Esophagus squamous epithelium (tissue), 5 donors: ENCODE measurements at regions not wholly inside any gene's neighbourhood (a gene's known extent, or its start where the extent isn't known, plus 50 kb on each side); places are given as distances from the start of the nearest gene placed in this dataset.

Source experiments
- DNase-seq: peaks from one replicate; lab custom pipeline; 2025; lab: John Stamatoyannopoulos, UW
- H3K27ac ChIP-seq, 4 donors: fragments of 200-600 bp; sonication (generic); one replicate each; pipeline ENCODE4 v1.5.1; 2016 to 2019; ENCODE audit warnings: mild to moderate bottlenecking in 1 of 4
- H3K27me3 ChIP-seq, 4 donors: fragments of 200-600 bp; sonication (generic); 1 replicate in 3 of 4; 2 replicates in 1 of 4; pipeline versions ENCODE4 v1.5.1 to v1.6.0; 2017 to 2021; ENCODE audit warnings: antibody characterized with exemption in 1 of 4
- H3K36me3 ChIP-seq, 3 donors: fragments of 200-600 bp; sonication (generic); one replicate each; pipeline ENCODE4 v1.5.1; 2016 to 2019
- H3K4me1 ChIP-seq, 3 donors: fragments of 200-600 bp; sonication (generic); one replicate each; pipeline ENCODE4 v1.5.1; 2017 to 2019
- H3K4me3 ChIP-seq, 4 donors: fragments of 200-600 bp; sonication (generic); 1 replicate in 3 of 4; 2 replicates in 1 of 4; pipeline ENCODE4 v1.5.1; 2016 to 2019; ENCODE audit warnings: mild to moderate bottlenecking in 2 of 4, moderate library complexity in 1 of 4
- H3K9me3 ChIP-seq, 3 donors: fragments of 200-600 bp; sonication (generic); one replicate each; pipeline ENCODE4 v1.5.1; 2016 to 2019
- POLR2A ChIP-seq, 4 donors: fragments of 450-650 bp; IDR thresholded peaks; one replicate each; pipeline ENCODE4 v1.6.1; 2017; ENCODE audit warnings: antibody characterized with exemption in 4 of 4, mild to moderate bottlenecking in 4 of 4, moderate library complexity in 3 of 4
- WGBS, 2 donors: methylation state at CpG; one replicate each; pipeline ENCODE4 v1.1.5; 2018; 5-methylcytosine and 5-hydroxymethylcytosine counted together
- intact Hi-C: fragments of 100-400 bp; cut with DNase I; formaldehyde crosslinking; loops from one replicate; pipeline ENCODE4 v1.15.0; 2022
- TF ChIP-seq, protein P1 (sequence below), 6 experiments: fragments of 450-650 bp in 4 of 6; fragments of 200-600 bp in 2 of 6; sonication (generic) in 2 of 6; IDR thresholded peaks; one replicate each; pipeline ENCODE4 v1.5.1; 2016 to 2019; ENCODE audit warnings: antibody characterized with exemption in 6 of 6, mild to moderate bottlenecking in 4 of 6, moderate library complexity in 4 of 6
- donor health status: DM: yes; HTN: yes; CAD: no.

DNA sequence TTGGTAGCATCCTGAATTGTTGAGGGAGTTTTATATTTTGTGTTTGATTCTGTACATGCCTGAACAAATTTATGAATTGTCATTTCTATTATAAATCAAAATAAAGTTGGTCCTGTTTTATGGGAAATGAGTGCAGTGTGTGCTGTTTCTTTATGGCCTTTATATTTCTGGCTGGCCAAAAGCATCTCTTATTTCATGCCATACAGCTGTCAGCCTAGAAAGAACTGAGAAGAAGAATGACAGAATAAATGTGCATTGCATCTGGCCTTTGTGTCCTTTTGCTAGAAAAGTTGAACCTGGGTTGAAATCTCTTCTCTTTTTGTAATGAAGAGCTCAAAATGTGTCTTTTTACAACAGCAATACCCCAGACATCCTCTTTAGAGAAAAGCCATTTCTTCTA lies 474.7 kb upstream of the LRATD1 start:
- intact Hi-C loops = no loop called here
- Histone ChIP-seq H3K36me3 (no peaks in the 10 kb centered on the region), H3K9me3 (no peaks in the 10 kb centered on the region), H3K27ac (no peak overlapping the region), H3K4me1 (no peaks in the 10 kb centered on the region), H3K27me3 (no peaks in the 10 kb centered on the region), H3K4me3 (no peak overlapping the region)
- TF ChIP-seq, protein P1, sequence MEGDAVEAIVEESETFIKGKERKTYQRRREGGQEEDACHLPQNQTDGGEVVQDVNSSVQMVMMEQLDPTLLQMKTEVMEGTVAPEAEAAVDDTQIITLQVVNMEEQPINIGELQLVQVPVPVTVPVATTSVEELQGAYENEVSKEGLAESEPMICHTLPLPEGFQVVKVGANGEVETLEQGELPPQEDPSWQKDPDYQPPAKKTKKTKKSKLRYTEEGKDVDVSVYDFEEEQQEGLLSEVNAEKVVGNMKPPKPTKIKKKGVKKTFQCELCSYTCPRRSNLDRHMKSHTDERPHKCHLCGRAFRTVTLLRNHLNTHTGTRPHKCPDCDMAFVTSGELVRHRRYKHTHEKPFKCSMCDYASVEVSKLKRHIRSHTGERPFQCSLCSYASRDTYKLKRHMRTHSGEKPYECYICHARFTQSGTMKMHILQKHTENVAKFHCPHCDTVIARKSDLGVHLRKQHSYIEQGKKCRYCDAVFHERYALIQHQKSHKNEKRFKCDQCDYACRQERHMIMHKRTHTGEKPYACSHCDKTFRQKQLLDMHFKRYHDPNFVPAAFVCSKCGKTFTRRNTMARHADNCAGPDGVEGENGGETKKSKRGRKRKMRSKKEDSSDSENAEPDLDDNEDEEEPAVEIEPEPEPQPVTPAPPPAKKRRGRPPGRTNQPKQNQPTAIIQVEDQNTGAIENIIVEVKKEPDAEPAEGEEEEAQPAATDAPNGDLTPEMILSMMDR (IDR thresholded peaks at IDR 0.05) = no peak
- TF ChIP-seq POLR2A (IDR thresholded peaks at IDR 0.05) = no peak
- DNase-seq = no peak

DNA sequence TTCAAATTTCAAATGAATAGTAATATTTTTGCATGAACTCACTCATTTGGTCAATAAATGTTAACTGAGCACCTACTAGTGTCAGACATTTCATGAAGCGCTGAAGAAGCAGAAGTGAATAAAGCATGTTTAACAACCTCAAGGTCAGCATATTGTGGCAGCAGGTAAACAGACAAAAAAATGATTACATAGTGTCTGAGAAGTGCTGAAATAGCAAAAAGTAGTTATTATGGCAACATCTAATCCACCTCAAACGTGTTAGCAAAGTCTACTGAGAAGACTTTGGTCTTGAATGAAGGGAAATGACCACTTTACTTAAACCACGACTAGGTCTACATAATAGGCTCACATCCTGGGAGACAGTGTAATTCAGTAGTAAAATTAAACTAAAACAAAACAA lies 452.2 kb upstream of the LRATD1 start:
- WGBS, 2 donors = 60 to 75% methylated on average over 3 of the region's 3 CpGs
- no peak overlapping the region for H3K27ac ChIP-seq

DNA sequence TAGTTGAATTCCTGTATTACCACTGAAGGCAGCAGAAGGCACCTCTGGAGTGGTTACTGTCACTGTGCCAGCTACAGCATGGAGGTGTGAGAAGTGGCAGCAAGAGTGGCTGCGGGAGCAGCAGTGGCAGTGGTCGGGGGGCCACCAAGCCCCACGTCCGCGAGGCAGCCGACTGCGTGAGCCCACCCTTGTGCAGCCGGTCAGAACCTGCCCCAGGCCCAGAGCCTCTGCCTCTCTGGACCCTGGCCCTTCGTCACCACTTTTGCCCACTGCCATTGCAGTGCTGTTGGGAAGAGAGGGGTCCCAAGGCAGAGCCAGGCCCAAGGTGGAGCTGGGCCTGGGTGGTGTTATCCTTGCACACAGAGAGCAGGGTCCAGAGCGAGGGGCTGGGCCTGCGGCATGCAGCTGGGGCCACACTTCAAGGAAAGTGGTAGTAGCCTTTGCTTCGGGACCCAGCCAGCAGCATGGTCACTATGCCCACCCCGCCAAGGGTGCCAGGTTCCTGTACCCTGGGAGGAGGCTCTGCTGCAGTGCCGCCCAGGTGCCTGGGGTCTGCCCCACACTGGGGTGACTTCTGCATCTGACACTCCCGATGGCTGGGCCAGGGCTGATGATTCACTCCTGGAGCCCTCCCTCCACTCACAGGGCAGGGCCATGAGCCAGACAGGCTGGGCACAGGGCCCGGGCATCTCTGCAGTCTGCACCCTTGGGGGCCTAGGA lies 450.1 kb upstream of the LRATD1 start:
- H3K4me1 ChIP-seq = no peaks in the 10 kb centered on the region
- DNase-seq = no peak
- no peak overlapping the region for H3K27ac ChIP-seq
- intact Hi-C loops = no loop called here
- no peak overlapping the region for H3K4me3 ChIP-seq
- TF ChIP-seq POLR2A (IDR thresholded peaks at IDR 0.05) = no peak
- TF ChIP-seq, protein P1 (IDR thresholded peaks at IDR 0.05) = no peak
- WGBS, 2 donors = 90 to 96% methylated on average over 7 to 9 of the region's 16 CpGs
- H3K9me3 ChIP-seq = no peaks in the 10 kb centered on the region
- no peaks in the 10 kb centered on the region for H3K27me3 ChIP-seq
- no peaks in the 10 kb centered on the region for H3K36me3 ChIP-seq

More for the DNA sequence above, 452.2 kb upstream of the LRATD1 start:
- intact Hi-C loops = no loop called here
- no peaks in the 10 kb centered on the region for H3K36me3 ChIP-seq
- TF ChIP-seq, protein P1 (IDR thresholded peaks at IDR 0.05) = no peak
- DNase-seq = no peak
- H3K9me3 ChIP-seq = no peaks in the 10 kb centered on the region
- no peaks in the 10 kb centered on the region for H3K27me3 ChIP-seq
- H3K4me1 ChIP-seq = no peaks in the 10 kb centered on the region
- no peak overlapping the region for H3K4me3 ChIP-seq

DNA sequence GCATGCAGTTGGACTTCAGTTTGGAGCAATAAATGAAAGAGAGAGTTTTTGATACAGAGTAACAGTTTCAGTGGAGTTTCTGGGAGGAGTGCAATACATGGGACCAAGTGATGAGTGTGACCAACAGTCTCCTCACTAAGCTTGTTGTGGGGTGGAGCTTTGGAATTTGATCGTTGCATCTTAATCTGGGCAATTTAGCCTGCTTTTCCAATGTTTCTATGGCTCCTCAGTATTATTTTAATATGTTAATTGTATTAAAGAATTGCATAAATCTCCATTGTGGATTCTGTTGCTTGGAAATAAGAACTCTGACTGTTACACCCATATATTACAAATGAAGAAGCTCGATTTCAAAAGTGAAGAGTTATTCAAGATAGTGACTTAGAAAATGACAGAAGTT lies 446.6 kb upstream of the LRATD1 start:
- TF ChIP-seq, protein P1 (IDR thresholded peaks at IDR 0.05) = no peak
- no peak for TF ChIP-seq POLR2A (IDR thresholded peaks at IDR 0.05)
- intact Hi-C loops = no loop called here
- no peaks in the 10 kb centered on the region for H3K4me1 ChIP-seq
- H3K36me3 ChIP-seq = no peaks in the 10 kb centered on the region
- no peak overlapping the region for H3K4me3 ChIP-seq
- H3K27me3 ChIP-seq = no peaks in the 10 kb centered on the region
- H3K27ac ChIP-seq = no peak overlapping the region
- no peak for DNase-seq
- no peaks in the 10 kb centered on the region for H3K9me3 ChIP-seq
- WGBS, 2 donors = 53 to 69% methylated on average over 2 of the region's 2 CpGs

DNA sequence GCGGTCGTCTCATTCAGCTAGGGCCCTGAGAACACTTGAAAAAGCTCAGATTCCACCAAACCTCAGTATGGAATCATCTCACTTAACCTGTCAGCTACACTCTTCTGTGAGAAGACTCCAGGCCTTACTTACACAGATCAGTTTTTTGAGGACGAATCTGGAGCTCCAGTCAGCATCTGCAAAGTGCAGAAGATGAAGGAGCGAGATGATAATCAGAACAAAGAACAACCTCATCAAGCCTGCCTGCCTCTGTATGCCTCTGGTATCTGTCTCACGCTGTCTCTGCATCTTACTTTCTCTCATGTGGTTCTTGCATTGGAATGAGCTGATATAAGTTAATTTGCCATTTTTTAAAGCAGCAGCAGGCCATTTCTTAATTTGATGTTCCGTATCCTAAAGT lies 444.1 kb upstream of the LRATD1 start:
- intact Hi-C loops = no loop called here
- no peak for TF ChIP-seq POLR2A (IDR thresholded peaks at IDR 0.05)
- TF ChIP-seq, protein P1 (IDR thresholded peaks at IDR 0.05) = no peak
- H3K27me3 ChIP-seq = no peaks in the 10 kb centered on the region
- no peaks in the 10 kb centered on the region for H3K4me1 ChIP-seq
- H3K36me3 ChIP-seq = no peaks in the 10 kb centered on the region
- no peaks in the 10 kb centered on the region for H3K9me3 ChIP-seq
- DNase-seq = no peak
- WGBS, 2 donors = 81 to 86% methylated on average over 6 of the region's 6 CpGs
- H3K27ac ChIP-seq = no peak overlapping the region
- H3K4me3 ChIP-seq = no peak overlapping the region
